GM10248 (cell line): ENCODE measurements at regions not wholly inside any gene's neighbourhood (a gene's known extent, or its start where the extent isn't known, plus 50 kb on each side); places are given as distances from the start of the nearest gene placed in this dataset.
A peak's percentile ranks its signal among the peaks of the same experiment; 100 is the strongest.

Experiments used
- CTCF ChIA-PET: fragments of 300-600 bp; sonication (Branson Sonifier 250); formaldehyde crosslinking; extraction: SDS; loops from one replicate; lab custom pipeline; 2021; ENCODE audit warnings: antibody characterized with exemption; lab: Yijun Ruan, JAX
- POLR2A ChIA-PET: fragments of 350-650 bp; sonication (Branson Sonifier 250); formaldehyde crosslinking; extraction: SDS; loops from one replicate; lab custom pipeline; 2020; ENCODE audit warnings: antibody characterized with exemption; lab: Yijun Ruan, JAX
- DNase-seq: peaks from one replicate; pipeline ENCODE4 v3.0.0; 2012; ENCODE audit errors: extremely low spot score
- TF ChIP-seq, protein P1 (sequence below): IDR thresholded peaks from 2 replicates; pipeline ENCODE4 v1.5.1; 2012; ENCODE audit warnings: mild to moderate bottlenecking, low read depth; ENCODE audit errors: extremely low read depth, missing control alignments, control extremely low read depth

DNA sequence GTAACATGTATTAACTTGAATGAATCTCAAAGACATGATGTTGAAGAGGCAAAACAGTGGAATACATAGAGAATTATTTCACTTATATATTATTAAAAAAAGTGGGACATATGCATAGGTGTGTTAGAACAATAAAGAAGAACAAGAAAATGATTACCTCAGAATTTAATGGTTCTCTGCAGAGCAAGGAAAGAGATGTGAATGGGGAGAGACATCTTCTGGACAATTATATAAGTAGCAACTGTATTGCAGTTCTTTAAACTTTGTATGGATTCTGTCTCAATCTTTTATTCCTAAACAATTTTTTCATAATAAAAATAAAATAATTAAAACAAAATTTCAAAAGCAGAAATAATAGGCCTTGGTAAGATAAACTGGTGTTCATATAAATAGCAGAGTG lies 674.9 kb upstream of the ADGRL4 start:
- ChIA-PET POLR2A (no interaction called here), CTCF (no interaction called here)
- no peak for DNase-seq
- TF ChIP-seq, protein P1, sequence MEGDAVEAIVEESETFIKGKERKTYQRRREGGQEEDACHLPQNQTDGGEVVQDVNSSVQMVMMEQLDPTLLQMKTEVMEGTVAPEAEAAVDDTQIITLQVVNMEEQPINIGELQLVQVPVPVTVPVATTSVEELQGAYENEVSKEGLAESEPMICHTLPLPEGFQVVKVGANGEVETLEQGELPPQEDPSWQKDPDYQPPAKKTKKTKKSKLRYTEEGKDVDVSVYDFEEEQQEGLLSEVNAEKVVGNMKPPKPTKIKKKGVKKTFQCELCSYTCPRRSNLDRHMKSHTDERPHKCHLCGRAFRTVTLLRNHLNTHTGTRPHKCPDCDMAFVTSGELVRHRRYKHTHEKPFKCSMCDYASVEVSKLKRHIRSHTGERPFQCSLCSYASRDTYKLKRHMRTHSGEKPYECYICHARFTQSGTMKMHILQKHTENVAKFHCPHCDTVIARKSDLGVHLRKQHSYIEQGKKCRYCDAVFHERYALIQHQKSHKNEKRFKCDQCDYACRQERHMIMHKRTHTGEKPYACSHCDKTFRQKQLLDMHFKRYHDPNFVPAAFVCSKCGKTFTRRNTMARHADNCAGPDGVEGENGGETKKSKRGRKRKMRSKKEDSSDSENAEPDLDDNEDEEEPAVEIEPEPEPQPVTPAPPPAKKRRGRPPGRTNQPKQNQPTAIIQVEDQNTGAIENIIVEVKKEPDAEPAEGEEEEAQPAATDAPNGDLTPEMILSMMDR: no peak

DNA sequence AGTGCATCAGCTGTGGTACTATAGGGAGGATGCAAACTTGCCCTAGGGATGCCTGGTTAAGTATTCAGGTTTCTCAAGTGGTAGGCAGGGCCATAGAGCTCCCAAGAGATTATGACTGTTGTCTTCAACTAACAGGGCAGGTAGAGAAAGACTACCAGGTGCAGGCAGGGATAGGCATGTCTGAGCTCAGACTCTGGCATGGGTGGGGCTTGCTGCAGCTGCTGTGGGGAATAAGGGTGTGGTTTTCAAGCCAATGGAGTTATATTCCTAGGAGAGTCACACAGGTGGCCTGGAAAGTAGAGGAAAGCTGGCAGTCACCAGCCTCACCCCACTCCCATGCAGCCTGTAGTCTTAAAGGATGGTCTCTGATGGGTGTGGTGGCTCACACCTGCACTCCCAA lies 673.4 kb upstream of the ADGRL4 start:
- ChIA-PET POLR2A (no interaction called here), CTCF (interaction anchor here (2.0 kb wide), 1 partner anchor 11 kb away, joined by 4 read pairs; no protein-coding TSS in a partner anchor)
- no peak for DNase-seq
- TF ChIP-seq, protein P1: no peak

DNA sequence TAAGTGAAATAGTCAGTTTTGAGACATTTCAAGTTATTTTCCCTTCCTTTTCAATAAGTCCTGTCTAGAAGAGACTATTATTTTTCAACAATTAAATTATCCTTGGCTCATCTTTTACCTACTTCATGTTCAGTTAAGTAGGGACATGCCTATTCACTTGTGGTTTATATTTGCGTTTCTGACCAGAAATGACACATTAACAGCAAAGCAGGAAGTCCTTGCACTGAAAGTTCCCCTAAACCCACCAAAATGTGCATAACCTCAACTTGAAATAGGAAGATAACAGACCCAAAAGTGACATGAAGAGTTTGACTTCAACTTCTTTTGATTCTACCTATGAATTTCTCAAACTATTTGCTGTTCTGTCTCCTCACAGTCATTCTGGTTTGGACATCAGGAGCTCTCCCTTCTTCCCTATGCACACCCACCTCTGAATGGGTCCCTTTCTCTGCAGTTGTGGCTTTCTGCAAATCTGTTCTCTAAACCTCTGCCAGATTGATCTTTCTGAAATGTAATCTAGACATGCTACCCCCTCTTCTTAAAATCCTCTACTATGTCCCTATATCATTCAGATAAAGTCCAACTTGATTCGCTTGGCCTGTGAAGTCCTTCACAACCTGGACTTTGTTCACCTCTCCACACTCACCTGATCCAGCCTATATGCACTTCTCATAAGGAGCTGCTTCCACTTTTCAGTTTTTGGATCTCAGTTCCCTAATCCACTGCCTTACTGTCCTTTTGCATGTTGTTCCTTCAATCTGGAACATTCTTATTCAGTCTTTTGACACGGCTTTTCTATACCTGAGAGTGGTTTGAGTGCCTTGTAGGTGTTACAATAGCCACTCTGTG lies 661.5 kb upstream of the ADGRL4 start:
- CTCF ChIA-PET: interaction anchor here (1.1 to 1.3 kb wide), 2 partner anchors 11 to 17 kb away, joined by 3 to 4 read pairs; no protein-coding TSS in a partner anchor

DNA sequence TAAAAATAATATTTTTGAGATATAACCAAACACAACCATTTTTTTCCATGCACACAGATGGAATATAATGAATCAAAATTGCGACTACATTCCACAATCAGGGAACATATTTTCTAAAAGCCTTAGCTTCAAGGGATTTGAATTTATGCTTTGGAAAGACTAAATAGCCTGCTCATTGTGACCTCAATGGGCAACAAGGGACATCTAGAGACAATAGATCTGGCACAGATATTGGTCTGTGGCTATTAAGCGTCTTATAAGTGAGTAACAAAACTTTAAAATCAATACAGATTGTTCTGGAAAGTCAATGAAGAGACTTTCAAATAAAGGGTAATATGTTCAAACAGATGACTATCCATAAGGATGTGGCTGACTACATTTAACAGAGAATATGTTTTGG lies 660.6 kb upstream of the ADGRL4 start:
- ChIA-PET CTCF (no interaction called here), POLR2A (no interaction called here)
- no peak for DNase-seq
- TF ChIP-seq, protein P1: no peak

More for the DNA sequence above, 661.5 kb upstream of the ADGRL4 start:
- TF ChIP-seq, protein P1: no peak
- POLR2A ChIA-PET: no interaction called here
- DNase-seq: peak; percentile 18

DNA sequence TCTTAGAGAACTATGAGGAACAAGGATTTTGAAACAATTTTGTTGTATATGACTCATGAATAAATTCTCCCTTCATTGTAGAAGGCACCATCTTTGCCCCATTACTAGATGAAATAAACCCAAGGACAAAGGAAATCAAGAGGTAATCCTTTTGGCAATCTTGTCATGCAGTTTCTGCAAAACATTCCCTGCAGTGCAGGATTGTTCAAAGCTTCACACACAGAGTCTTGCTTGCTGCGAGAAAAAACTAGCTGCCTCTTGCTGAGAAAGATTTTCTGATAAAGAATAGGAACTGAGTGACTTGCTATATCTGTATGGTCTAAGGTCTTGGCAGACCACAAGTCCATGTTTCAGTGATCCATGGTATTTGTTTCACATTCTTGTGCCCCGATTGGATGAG lies 657.4 kb upstream of the ADGRL4 start:
- CTCF ChIA-PET: no interaction called here

DNA sequence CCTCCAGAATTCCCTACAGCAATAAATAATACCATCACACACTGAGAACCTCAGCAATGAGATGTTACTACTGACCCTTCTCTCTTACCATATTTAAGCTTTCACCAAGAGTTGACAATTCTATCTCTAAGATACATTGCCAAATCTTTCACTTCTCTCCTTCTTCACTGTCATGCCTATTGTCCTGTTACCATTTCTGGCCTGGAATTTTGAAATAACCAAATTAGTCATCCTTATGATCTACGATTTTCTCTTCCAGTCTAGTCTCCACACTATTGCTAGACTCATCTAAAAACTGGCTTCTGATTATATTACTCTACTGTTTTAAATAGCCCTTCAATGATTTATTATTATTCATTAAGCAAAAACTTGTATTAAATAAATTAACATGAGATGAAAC lies 656.1 kb upstream of the ADGRL4 start:
- CTCF ChIA-PET: interaction anchor here (1.1 kb wide), 1 partner anchor 12 kb away, joined by 3 read pairs; no protein-coding TSS in a partner anchor
- POLR2A ChIA-PET: no interaction called here
- TF ChIP-seq, protein P1: no peak
- DNase-seq: no peak

More for the DNA sequence above, 657.4 kb upstream of the ADGRL4 start:
- TF ChIP-seq, protein P1: no peak
- no peak for DNase-seq
- POLR2A ChIA-PET: no interaction called here
